GM12873 (cell line): ENCODE measurements at regions not wholly inside any gene's neighbourhood (a gene's known extent, or its start where the extent isn't known, plus 50 kb on each side); places are given as distances from the start of the nearest gene placed in this dataset.

Experiments
- TF ChIP-seq, protein P1 (sequence below): IDR thresholded peaks from 2 replicates; pipeline ENCODE4 v1.5.1; 2012; ENCODE audit warnings: low read depth, mild to moderate bottlenecking, moderate library complexity, low read length, control low read depth; ENCODE audit not compliant: insufficient read depth; ENCODE audit errors: missing control alignments

DNA sequence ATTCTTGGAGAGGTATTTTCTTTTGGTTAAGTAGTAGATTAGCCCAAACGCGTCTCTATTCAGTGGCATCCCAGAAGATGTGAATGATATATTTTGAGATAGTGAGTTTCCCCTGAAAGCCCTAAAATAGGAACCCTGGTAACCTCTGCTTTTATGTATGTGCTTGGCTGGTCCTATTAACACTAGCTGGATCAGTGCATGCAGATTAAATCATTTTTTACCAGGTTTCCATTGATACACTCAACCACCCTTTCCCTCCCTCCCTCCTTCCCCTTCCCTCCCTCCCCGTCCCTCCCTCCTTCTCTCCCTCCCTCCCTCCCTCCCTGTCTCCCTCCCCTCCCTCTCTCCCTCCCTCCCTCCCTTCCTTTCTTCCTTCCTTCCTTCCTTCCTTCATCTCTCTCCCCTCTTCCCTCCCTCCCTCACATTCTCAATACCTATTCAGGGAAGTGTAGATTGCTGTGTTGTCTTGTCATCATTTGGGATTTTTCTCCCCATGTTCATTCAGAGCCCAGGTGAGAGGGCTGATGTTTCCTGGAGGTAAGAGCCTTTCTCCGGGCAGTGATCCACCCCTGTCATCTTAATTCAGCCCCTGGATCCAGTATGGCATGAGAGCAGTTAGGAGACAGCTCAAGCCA is 406.8 kb downstream of the PRDM2 start:
- TF ChIP-seq, protein P1, sequence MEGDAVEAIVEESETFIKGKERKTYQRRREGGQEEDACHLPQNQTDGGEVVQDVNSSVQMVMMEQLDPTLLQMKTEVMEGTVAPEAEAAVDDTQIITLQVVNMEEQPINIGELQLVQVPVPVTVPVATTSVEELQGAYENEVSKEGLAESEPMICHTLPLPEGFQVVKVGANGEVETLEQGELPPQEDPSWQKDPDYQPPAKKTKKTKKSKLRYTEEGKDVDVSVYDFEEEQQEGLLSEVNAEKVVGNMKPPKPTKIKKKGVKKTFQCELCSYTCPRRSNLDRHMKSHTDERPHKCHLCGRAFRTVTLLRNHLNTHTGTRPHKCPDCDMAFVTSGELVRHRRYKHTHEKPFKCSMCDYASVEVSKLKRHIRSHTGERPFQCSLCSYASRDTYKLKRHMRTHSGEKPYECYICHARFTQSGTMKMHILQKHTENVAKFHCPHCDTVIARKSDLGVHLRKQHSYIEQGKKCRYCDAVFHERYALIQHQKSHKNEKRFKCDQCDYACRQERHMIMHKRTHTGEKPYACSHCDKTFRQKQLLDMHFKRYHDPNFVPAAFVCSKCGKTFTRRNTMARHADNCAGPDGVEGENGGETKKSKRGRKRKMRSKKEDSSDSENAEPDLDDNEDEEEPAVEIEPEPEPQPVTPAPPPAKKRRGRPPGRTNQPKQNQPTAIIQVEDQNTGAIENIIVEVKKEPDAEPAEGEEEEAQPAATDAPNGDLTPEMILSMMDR, result no peak

DNA sequence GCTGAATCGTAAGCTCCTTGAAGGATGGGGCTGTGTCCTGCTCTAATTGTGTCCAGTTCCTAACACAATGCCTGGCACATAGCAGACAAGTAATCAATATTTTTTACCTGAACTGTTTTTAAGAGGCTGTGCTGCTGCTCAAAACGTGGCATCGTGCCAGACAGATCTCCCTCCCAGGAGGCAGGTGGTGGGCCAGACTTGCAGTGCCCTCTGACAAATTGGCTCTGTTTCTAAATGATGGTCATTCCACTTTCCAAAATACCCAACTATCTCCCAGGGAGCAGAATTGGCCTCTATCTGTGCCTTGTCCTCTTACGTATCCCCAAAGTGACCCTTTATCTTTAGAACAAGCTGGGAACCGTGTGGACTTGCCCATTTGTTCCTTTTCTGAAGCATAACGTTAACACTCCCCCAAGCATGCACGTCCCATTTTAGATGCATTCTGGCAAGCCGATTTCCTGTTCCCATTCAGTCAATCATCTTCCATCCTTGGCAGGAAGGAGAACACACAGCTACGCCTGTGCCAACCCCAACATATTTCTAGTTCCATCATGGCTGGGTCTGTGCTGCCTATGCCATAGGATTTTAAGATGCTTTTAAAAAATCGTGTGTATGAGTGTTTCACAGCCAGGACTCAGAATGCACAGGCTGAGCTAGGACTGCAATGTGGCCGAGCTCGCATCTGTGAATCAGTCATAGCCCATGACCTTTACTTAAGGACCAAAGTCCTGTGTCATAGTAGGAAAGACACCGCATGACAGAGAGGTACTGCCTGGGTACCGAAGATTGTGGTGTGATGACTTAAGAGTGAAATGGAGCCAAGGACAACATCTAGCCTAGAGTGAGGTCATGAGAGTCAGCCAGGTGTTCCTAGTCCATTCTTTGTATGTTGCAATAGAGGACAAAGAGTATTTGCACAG is 408.6 kb downstream of the PRDM2 start:
- TF ChIP-seq, protein P1, result no peak

DNA sequence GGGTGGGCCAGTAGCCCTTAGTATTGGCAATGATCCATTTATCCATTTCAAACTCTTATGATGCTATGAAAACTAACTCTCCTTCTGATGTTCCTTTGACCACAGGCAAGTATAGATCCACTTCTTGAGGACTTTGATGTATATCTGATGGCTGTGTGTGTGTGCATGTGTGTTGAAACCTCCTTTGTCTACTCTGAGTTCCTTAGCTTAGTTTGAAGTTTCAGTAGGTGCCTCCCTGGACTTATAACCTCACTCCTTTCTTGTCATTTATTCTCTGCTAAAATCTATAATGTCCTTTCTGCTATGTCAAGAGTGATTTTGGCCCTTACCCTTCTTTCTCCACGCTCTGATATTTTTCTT is 409.3 kb downstream of the PRDM2 start:
- TF ChIP-seq, protein P1, result no peak

DNA sequence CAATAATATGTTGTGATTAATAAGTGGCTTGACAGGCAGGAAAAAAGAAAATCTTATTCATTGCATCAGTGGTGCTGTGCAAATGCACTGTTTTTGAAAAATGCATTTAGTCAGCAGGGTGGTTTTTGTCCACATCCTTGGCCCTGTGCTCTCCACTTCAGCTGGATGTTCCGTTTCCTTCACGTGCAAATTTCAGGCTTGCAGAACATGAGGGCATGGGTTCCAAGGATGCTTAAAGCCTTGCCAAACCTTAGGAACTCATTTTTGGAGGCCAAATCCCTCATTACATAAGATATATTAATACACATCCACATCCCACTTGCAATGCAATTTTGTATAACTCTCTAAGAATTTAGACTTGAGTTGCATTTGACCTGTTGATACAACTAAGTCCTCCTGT is 410.1 kb downstream of the PRDM2 start:
- TF ChIP-seq, protein P1, result no peak

DNA sequence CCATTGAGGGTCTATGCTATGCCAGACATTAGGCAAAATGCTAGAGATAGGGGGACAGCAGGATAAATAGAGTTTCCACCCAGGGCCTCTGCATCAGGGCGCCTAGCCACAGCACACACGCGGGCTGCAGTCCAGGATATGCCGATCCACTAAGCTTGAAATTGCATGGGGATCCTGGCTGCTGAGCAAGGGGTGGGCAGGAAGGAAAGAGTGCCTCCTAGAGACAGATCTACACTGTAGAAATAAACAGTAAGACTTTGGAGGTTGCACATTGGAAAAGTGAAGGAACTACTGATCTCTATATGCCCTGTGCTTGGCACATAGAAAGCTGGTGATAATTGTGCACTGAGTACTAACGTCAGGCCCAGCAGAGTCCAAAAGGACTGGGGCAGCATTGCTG is 411.1 kb downstream of the PRDM2 start:
- TF ChIP-seq, protein P1, result no peak

DNA sequence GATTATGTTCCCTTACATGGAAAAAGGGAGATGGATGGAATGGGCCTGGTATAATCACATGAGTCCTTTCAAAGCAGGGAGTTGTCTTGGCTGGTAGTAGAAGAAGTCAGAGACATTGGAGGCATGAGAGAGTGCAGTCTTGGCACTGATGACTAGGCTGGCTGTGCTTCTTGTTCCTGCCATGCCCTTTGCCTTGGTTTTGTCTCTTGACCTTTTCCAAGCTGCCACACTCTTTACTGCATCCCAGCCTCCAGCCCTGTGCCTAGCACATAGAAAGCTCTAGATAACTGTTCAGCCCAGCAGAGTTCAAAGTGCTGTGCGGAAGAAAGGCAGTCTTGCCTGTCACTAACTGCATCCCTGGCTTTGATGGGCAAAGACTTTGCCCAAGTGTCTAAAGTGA is 412.6 kb downstream of the PRDM2 start:
- TF ChIP-seq, protein P1, result no peak

DNA sequence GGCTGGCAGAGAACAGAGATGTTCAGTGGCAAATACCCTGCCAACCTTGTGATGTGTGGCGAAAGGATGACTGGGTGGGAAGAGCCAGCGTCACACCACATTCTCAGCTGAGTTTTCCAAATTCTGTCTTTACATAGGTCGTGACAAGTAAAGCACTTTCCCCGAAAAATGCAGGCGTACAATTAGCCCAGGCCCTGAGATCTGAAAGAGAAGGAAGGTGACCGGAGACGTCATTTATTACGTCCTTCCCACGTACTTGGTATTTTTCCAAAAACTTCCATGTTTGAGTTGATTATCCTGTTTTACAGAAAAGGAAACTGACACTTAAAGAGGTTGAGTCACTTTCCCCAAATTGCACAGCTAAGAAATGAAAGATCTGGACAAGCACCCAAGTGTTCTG is 413.3 kb downstream of the PRDM2 start:
- TF ChIP-seq, protein P1, result no peak
